ENCODE measurements at regions not wholly inside any gene's neighbourhood (a gene's known extent, or its start where the extent isn't known, plus 50 kb on each side); places are given as distances from the start of the nearest gene placed in this dataset.
"Not testable (repeated sequence)": the region's sequence is repeated elsewhere in the genome, so short reads cannot be mapped to it uniquely, and the experiment has no call there.

GRCh38 chr13:66162470-66162869, 1067.7 kb downstream of the PCDH9 start:
- H3K4me3 ChIP-seq (ENCODE audit: low read length) = no peak overlapping the region
- DNase-seq (ENCODE audit: low read depth, low spot score) = peak; percentile 20

DNA sequence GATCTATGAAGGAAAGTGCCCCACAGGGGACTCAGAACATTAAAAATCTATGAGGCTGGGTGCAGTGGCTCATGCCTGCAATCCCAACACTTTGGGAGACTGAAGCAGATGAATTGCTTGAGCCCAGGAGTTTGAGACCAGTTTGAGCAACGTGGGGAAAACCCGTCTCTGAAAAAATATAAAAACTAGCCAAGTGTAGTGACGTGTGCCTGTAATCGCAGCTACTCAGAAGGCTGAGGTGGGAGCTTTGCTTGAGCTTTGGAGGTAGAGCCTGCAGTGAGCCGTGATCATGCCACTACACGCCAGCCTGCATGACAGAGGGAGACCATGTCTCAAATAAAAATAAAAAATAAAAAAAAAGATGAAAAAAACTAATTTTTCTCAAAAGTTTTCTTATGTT, 1070.6 kb downstream of the PCDH9 start:
- H3K4me3 ChIP-seq (ENCODE audit: low read length) = no peak overlapping the region
- DNase-seq (ENCODE audit: low read depth, low spot score) = no peak

GRCh38 chr13:66154976-66155375, 1075.2 kb downstream of the PCDH9 start:
- no peak overlapping the region for H3K4me3 ChIP-seq (ENCODE audit: low read length)
- DNase-seq (ENCODE audit: low read depth, low spot score) = no peak

DNA sequence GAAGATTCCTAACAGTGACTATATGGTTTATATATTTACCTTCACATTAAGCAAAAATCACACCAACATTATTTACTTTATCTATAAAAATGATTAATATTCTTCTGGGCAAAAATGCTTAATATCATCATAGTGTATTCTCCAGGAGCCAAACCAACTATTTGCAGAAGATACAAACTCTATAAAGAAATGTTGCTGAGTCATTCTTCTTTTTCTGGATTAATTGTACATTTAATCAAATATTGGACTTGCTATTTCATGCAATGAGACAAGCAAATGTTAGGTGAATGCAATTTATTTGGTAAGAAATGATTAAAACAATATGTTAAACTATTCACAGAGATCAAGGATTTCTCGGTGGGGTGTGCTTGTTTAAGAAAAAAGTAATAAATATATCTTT, 1075.8 kb downstream of the PCDH9 start:
- H3K4me3 ChIP-seq (ENCODE audit: low read length) = no peak overlapping the region
- no peak for DNase-seq (ENCODE audit: low read depth, low spot score)

- no peak overlapping the region for H3K4me3 ChIP-seq (ENCODE audit: low read length)
- DNase-seq (ENCODE audit: low read depth, low spot score) = no peak
These were observed 1077.5 kb downstream of the PCDH9 start for GRCh38 chr13:66152596-66152995.

DNA sequence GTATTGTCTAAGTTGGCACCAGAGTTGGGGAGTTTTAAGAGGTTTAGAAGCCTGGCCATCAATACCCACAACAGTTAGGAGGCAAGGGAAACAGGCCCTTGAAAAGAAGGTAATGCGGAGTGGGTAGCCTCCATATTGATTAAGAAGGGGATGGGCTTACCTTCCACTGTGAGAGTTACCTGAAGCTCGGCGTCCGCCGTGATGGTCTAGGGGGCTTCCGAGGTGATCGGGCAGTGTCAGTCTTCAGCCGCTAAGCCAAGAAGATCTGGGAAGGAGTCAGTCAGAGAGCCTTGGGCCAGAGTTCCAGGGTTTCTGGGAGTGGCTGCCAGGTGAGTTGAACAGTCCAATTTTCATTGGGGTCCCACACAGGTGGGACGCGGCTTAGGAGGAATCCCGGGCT, 1085.8 kb downstream of the PCDH9 start:
- not testable (repeated sequence) for DNase-seq (ENCODE audit: low read depth, low spot score); H3K4me3 ChIP-seq (ENCODE audit: low read length)

- DNase-seq (ENCODE audit: low read depth, low spot score) = no peak
- H3K4me3 ChIP-seq (ENCODE audit: low read length) = no peak overlapping the region
These were observed 1090.4 kb downstream of the PCDH9 start for GRCh38 chr13:66139701-66140100.

GRCh38 chr13:66139250-66139649, 1090.9 kb downstream of the PCDH9 start:
- no peak for DNase-seq (ENCODE audit: low read depth, low spot score)

DNA sequence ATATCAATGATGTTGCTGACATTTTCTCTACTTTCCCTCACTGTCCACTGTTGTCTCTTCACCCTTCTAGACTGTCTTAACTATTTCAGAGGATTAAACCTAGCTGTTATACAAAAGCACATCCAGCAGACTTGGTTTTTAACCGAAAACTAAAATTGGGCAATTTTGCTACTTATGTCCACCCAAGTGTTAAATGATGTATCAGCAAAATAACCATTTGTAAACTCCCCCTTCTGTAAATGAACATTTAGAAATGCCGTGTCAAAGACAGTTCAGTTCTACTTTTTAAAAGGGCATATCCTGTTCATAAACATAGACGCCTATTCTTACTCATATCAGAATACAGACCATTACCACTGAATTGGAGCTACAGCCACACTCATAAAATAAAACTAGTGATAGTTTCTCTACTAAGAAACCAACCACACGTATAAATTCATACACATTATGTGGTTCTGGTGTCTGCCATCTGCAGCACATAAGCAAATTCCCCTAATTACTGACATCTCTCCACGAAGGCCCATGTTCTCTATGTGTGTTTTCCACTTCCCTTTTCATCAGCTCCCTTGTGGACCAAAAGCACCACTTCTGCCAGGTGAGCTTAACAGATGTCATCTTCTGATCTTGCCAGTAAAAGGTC, 1091.8 kb downstream of the PCDH9 start:
- DNase-seq (ENCODE audit: low read depth, low spot score) = no peak
- no peak overlapping the region for H3K4me3 ChIP-seq (ENCODE audit: low read length)

More at GRCh38 chr13:66139250-66139649, 1090.9 kb downstream of the PCDH9 start:
- no peak overlapping the region for H3K4me3 ChIP-seq (ENCODE audit: low read length)

DNA sequence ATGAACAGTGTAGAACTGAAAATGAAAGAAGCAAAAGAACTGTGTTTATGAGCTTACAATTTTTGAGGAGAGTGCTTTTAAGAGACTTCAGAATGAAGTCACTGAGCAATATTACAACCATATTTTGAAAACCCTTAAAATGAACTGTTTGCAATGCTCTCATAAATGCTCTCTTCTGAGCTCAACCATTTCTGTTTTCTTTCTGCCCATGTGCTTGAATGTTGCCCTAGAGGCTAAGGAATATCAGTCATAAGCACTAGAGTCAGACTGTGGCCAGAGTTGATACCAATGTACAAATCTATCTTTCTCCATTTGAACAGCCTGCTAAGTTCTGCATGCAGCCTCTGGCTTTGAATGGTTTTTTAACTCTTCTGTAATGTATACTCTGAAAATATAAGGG, 1092.8 kb downstream of the PCDH9 start:
- H3K4me3 ChIP-seq (ENCODE audit: low read length) = no peak overlapping the region

DNA sequence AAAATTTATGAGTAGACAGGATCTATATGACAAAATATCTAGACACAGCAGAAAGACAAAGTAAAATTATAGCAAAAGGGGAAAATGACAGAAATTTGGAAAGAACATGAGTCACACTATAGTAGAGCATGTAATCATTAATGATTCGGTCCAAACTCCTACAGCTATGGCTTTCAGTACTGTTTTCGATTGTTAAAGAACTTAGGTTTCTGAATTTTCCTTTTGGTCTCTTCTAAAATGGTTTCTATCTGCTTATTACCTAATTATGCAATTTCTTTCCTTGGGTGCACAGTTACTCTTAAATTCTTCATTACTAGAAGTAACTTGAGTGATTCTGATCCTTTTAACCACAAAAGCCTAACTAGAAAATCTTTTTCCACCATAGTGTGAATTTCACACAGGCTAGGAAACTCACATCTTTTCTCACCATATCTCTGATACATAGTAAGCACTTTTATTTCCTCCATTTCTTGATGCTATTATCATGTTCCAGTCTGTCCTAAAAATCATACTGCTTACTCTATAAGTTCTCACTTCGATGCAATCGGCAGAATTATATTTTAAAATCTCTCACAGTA, 1101.4 kb downstream of the PCDH9 start:
- no peak overlapping the region for H3K4me3 ChIP-seq (ENCODE audit: low read length)
- no peak for DNase-seq (ENCODE audit: low read depth, low spot score)

More for the DNA sequence above, 1092.8 kb downstream of the PCDH9 start:
- no peak for DNase-seq (ENCODE audit: low read depth, low spot score)

GRCh38 chr13:66128201-66128600, 1101.9 kb downstream of the PCDH9 start:
- no peak for DNase-seq (ENCODE audit: low read depth, low spot score)
- H3K4me3 ChIP-seq (ENCODE audit: low read length) = no peak overlapping the region

- H3K4me3 ChIP-seq (ENCODE audit: low read length) = no peak overlapping the region
- no peak for DNase-seq (ENCODE audit: low read depth, low spot score)
These were observed 1112.6 kb downstream of the PCDH9 start for GRCh38 chr13:66117563-66117962.

DNA sequence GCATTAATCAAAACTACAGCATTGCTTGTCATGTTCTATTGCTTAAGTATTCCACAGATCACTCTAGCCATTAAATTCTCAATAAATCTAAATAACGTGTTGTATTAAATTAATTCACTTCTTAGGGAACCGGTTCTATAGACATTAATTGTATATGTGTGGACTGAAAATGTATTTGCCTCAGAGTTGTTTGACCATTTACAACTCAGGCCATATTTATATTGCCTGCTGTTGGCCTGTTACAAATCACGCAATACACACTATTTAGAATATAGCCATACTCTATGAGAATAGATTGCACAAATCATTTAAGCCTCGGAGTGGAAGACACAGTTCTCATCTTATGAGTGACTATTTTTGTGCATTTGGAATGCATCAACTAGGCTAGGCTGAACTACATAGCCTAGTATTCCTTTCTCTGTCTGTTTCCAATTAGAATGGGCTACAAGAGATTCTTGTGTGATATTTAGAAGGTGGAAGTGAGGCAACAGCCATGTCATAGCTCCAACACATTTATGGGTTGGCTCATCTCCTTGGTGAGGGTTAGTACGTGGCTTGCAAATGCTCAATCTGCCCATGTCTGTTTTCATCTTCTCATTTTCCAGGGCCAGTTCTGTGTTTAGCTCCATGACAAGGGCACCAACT, 1116.1 kb downstream of the PCDH9 start:
- no peak for DNase-seq (ENCODE audit: low read depth, low spot score)
- H3K4me3 ChIP-seq (ENCODE audit: low read length) = no peak overlapping the region

- no peak for DNase-seq (ENCODE audit: low read depth, low spot score)
- no peak overlapping the region for H3K4me3 ChIP-seq (ENCODE audit: low read length)
These were observed 1118.5 kb downstream of the PCDH9 start for GRCh38 chr13:66111628-66112027.

DNA sequence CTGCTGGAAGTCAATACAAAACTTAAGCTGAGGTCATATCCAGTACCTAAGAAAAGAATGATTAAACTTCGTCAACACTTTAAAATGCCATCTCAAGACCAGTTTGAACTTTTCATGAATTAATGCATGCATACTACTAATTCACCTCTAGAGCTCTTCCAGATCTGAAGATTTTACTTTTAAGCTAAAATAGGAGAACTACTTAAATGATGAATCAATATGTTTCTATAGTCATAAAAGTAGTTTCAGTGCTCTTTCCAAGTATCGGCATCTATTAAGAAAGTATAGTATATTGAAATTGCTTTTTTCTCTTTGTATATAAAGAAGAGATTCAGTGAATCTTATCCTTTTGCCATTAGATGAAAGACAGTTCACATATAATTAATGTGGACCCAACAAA, 1123.9 kb downstream of the PCDH9 start:
- no peak for DNase-seq (ENCODE audit: low read depth, low spot score)
- no peak overlapping the region for H3K4me3 ChIP-seq (ENCODE audit: low read length)

DNA sequence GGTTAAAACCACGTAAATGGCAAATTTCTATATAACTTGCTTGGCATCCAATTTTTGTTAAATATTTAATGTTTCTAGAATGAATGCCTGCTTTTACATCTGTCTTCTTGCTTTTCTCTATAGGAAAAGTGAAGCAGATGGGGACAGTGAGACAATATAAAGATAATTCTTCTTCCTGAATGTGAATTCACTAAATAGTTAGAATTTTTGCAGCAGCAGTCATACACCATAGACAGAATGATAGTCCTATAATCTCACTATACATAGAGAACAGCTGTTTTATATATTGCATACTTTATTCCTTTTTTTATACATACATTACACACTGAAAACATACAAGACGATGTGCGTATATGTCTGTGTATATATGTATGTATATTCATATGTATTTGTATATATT, 1127.3 kb downstream of the PCDH9 start:
- no peak for DNase-seq (ENCODE audit: low read depth, low spot score)
- H3K4me3 ChIP-seq (ENCODE audit: low read length) = no peak overlapping the region

DNA sequence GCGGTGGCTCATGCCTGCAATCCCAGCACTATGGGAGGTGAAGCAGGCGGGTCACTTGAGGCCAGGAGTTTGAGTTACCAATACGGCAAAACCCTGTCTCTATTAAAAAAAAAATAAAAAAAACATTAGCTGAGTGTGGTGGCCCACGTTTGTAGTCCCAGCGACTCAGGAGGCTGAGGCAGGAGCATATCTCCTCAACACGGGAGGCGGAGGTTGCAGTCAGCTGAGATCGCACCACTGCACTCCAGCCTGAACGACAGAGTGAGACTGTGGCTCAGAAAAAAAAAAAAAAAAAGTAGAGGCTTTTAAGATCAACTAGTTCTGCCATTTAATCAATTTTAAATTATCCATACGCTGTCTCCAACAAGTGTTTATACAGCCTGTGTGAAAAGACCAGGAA, 1130.3 kb downstream of the PCDH9 start:
- H3K4me3 ChIP-seq (ENCODE audit: low read length) = no peak overlapping the region
- no peak for DNase-seq (ENCODE audit: low read depth, low spot score)

DNA sequence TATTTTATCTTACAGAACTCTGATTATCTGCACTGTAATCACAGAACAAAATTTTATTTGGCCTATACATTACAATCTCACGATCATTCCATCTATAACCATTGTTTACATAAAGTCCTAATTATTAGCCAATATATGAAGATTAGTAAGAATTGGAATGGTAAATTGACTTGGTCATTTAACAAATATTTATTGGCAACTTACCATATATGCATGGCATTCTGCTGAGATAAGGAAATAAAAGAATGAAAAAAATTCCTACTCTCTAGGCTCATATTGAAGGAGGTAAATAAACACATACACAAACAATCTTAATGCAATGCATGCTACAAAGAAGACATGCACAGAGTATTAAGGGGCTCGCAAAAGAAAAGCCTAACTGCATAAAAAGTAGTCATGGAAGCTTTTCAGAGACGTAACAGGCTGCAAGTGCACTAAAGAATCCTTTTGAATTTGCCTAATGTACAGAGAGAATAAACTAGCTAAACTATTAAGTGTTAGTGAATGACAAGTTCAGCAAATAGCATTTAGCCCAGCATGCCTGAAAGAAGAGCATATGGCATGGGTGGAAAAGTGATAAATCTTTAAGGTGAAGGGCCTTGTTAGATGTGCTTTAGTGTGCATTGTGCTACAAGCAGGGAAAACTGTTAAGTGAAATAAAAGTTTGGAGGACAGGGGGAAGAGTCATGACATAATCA, 1131.1 kb downstream of the PCDH9 start:
- DNase-seq (ENCODE audit: low read depth, low spot score) = no peak
- no peak overlapping the region for H3K4me3 ChIP-seq (ENCODE audit: low read length)

DNA sequence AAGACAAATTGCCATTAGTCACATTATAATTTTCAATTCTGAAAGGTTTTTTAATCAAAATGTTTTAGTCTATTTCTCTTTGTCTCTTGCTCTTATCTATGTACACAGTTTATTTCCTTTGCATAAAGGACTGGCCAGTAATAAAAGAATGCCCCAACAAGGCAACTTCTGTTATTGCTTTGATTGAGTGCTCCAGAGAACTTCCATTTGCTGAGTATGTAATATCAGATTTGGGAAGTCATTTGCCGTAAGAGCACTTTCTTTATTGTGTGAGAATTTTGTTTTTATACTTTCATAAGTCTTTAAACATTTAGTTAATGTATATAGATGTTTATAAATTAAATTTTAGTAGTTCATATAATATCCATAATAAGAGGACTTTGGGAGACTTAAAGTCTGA, 1140.4 kb downstream of the PCDH9 start:
- H3K4me3 ChIP-seq (ENCODE audit: low read length) = no peak overlapping the region
- DNase-seq (ENCODE audit: low read depth, low spot score) = no peak

Measured in Jurkat, Clone E6-1 (cell line).